Type B pancreatic cell (in vitro differentiated cells): ENCODE measurements at regions not wholly inside any gene's neighbourhood (a gene's known extent, or its start where the extent isn't known, plus 50 kb on each side); places are given as distances from the start of the nearest gene placed in this dataset.

Source experiments
- DNase-seq: peaks from one replicate; pipeline ENCODE4 v3.0.0; 2021; ENCODE audit warnings: mixed read lengths; ENCODE audit not compliant: unreplicated experiment; ENCODE audit errors: extremely low spot score
- H3K27ac Mint-ChIP-seq: 2 replicates; pipeline ENCODE4 v1.8.0; 2021; ENCODE audit warnings: mild to moderate bottlenecking, mixed read lengths
- H3K27me3 Mint-ChIP-seq: 2 replicates; pipeline ENCODE4 v1.8.0; 2021; ENCODE audit warnings: mixed read lengths
- H3K36me3 Mint-ChIP-seq: 2 replicates; pipeline ENCODE4 v1.8.0; 2021; ENCODE audit warnings: mixed read lengths
- H3K4me1 Mint-ChIP-seq: one replicate; pipeline ENCODE4 v1.8.0; 2021; ENCODE audit warnings: mixed read lengths; ENCODE audit not compliant: unreplicated experiment
- H3K4me3 Mint-ChIP-seq: 2 replicates; pipeline ENCODE4 v1.8.0; 2021; ENCODE audit warnings: mild to moderate bottlenecking, mixed read lengths
- H3K9me3 Mint-ChIP-seq: 2 replicates; pipeline ENCODE4 v1.8.0; 2021; ENCODE audit warnings: mixed read lengths
- CTCF ChIP-seq: fragments of 200-600 bp; sonication (generic); conservative IDR thresholded peaks from 2 replicates; pipeline ENCODE4 v1.5.0; 2021; ENCODE audit warnings: antibody characterized with exemption, mild to moderate bottlenecking

- Mint-ChIP-seq H3K27me3 (no peaks in the 10 kb centered on the region), H3K36me3 (no peaks in the 10 kb centered on the region), H3K4me3 (no peak overlapping the region), H3K27ac (no peak overlapping the region), H3K4me1 (no peaks in the 10 kb centered on the region), H3K9me3 (peaks cover 4% of the 10 kb centered on the region)
- DNase-seq, result no peak
- no peak for TF ChIP-seq CTCF
Measured at GRCh38 chr12:118571730-118572129, 195.4 kb downstream of the SUDS3 start.

GRCh38 chr12:118574288-118574687 lies 197.9 kb downstream of the SUDS3 start:
- Mint-ChIP-seq H3K9me3 (peaks cover 4% of the 10 kb centered on the region), H3K27ac (no peak overlapping the region), H3K4me1 (no peaks in the 10 kb centered on the region), H3K27me3 (no peaks in the 10 kb centered on the region), H3K36me3 (no peaks in the 10 kb centered on the region), H3K4me3 (no peak overlapping the region)
- no peak for DNase-seq
- TF ChIP-seq CTCF, result no peak

GRCh38 chr12:118575730-118576129 lies 199.4 kb downstream of the SUDS3 start:
- no peaks in the 10 kb centered on the region for H3K27me3 Mint-ChIP-seq
- no peak overlapping the region for H3K4me3 Mint-ChIP-seq
- H3K36me3 Mint-ChIP-seq, result no peaks in the 10 kb centered on the region
- H3K9me3 Mint-ChIP-seq, result peaks cover 4% of the 10 kb centered on the region
- no peak overlapping the region for H3K27ac Mint-ChIP-seq
- H3K4me1 Mint-ChIP-seq, result no peaks in the 10 kb centered on the region
- no peak for DNase-seq
- TF ChIP-seq CTCF, result no peak

- no peaks in the 10 kb centered on the region for H3K27me3 Mint-ChIP-seq
- H3K36me3 Mint-ChIP-seq, result no peaks in the 10 kb centered on the region
- H3K4me1 Mint-ChIP-seq, result no peaks in the 10 kb centered on the region
- TF ChIP-seq CTCF, result no peak
- no peak for DNase-seq
- no peak overlapping the region for H3K27ac Mint-ChIP-seq
- no peaks in the 10 kb centered on the region for H3K9me3 Mint-ChIP-seq
- H3K4me3 Mint-ChIP-seq, result no peak overlapping the region
Measured at GRCh38 chr12:118581371-118581770, 205.0 kb downstream of the SUDS3 start.

GRCh38 chr12:118582863-118583262 lies 206.5 kb downstream of the SUDS3 start:
- Mint-ChIP-seq H3K27me3 (peaks cover 6% of the 10 kb centered on the region), H3K27ac (no peak overlapping the region), H3K4me1 (no peaks in the 10 kb centered on the region), H3K9me3 (no peaks in the 10 kb centered on the region), H3K36me3 (no peaks in the 10 kb centered on the region), H3K4me3 (no peak overlapping the region)
- TF ChIP-seq CTCF, result no peak
- no peak for DNase-seq

GRCh38 chr12:118586433-118586832 lies 210.1 kb downstream of the SUDS3 start:
- Mint-ChIP-seq H3K4me3 (no peak overlapping the region), H3K27me3 (peaks cover 8% of the 10 kb centered on the region)

More at GRCh38 chr12:118586433-118586832, 210.1 kb downstream of the SUDS3 start:
- no peaks in the 10 kb centered on the region for H3K36me3 Mint-ChIP-seq
- no peak for TF ChIP-seq CTCF
- DNase-seq, result no peak
- H3K9me3 Mint-ChIP-seq, result no peaks in the 10 kb centered on the region
- H3K27ac Mint-ChIP-seq, result no peak overlapping the region
- no peaks in the 10 kb centered on the region for H3K4me1 Mint-ChIP-seq
